ENCODE measurements at regions not wholly inside any gene's neighbourhood (a gene's known extent, or its start where the extent isn't known, plus 50 kb on each side); places are given as distances from the start of the nearest gene placed in this dataset.

DNA sequence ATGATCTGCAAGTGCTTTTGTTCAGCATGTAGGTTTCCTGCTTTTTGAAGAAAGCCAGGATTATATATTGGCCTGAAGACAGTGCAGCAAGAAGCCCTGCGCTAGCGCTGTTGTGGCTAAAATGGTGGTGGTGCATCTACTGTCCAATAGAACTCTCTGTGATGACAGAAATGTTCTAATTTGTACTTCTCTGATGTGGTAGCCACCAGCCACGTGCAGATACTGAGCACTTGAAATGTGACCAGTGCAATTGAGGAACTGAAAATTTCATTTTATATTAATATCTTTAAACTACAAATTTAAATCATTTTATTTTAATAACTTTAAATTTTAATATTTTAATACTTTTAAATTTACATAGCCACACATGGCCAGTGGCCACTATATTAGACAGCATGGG lies 73.0 kb upstream of the PAX6 start:
- Mint-ChIP-seq H3K36me3 (no peaks in the 10 kb centered on the region), H3K4me1 (ENCODE audit: low read depth in 2 of 2) (no peaks in the 10 kb centered on the region), H3K4me3 (no peak overlapping the region), H3K9me3 (no peaks in the 10 kb centered on the region), H3K27ac (no peak overlapping the region), H3K27me3 (peaks cover 14 to 37% of the 10 kb centered on the region in 2 donors)
- DNase-seq (ENCODE audit: low spot score) (no peak), ATAC-seq (no peak)

DNA sequence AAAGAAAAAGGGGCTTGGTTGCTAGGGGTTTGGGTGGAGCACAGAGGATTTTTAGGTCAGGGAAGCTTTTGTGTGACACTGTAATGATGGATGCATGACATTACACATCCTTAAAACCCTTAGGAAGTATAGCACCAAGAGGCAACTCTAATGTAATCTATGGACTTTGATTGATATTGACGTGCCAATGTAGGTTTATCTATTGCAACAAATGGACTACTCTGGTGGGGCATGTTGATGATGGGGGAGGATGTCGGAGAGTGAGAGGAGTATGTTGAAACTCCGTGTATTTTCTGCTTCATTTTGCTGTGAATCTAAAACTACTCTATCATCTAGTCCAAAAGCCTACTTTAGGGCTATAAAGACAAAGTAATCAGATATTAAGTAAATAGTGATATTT lies 72.3 kb upstream of the PAX6 start:
- no peaks in the 10 kb centered on the region for H3K9me3 Mint-ChIP-seq
- no peak overlapping the region for H3K27ac Mint-ChIP-seq
- H3K4me3 Mint-ChIP-seq = no peak overlapping the region
- no peaks in the 10 kb centered on the region for H3K36me3 Mint-ChIP-seq
- no peak for ATAC-seq
- no peaks in the 10 kb centered on the region for H3K4me1 Mint-ChIP-seq (ENCODE audit: low read depth in 2 of 2)
- H3K27me3 Mint-ChIP-seq = peaks cover 16 to 37% of the 10 kb centered on the region in 2 donors
- DNase-seq (ENCODE audit: low spot score) = no peak

DNA sequence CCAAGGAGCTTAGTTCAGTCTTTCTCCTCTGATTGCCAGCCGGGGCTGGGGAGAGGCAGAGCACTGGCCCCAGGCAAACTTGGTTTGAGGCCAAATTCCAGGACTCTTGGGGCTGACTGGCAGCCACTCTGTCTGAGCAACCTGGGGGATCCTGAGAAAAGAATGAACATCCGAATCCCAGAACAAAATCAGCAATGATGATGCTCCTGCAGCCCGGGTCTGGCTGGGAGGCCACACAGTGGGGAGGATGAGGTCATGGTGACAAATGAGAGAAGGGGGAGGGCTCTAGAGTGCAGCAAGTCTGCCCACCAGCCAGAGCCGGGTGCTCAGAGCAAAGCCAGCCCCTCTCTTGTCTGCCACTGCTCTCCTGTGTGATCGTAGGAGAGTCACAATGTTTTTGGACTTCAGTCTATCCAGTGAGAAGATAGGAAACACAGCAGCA lies 71.8 kb upstream of the PAX6 start:
- H3K9me3 Mint-ChIP-seq = no peaks in the 10 kb centered on the region
- H3K27me3 Mint-ChIP-seq = peaks cover 16 to 33% of the 10 kb centered on the region in 2 donors
- no peak for DNase-seq (ENCODE audit: low spot score)
- no peaks in the 10 kb centered on the region for H3K36me3 Mint-ChIP-seq
- ATAC-seq = peak in 1 of 2 donors; percentile 52
- H3K27ac Mint-ChIP-seq = no peak overlapping the region
- no peaks in the 10 kb centered on the region for H3K4me1 Mint-ChIP-seq (ENCODE audit: low read depth in 2 of 2)
- H3K4me3 Mint-ChIP-seq = no peak overlapping the region

DNA sequence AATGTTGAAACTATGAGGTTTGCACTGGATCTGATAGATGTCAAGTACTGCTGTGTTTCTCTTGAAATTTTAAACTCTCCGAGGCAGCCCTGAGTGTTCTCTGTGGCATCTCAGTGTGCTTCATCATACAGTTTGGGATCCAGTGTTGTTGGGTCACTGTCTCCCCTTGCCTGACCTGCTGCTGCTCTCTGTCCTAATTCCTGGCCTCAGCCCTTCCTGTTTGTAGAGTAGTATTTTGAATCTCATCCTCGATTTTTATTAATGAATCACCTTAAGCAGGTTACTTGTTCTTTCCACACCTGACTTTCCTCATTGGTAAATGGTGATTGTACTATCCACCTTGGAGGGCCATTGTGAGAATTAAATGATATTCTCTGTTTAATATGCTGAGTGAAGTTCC lies 70.7 kb upstream of the PAX6 start:
- no peaks in the 10 kb centered on the region for H3K4me1 Mint-ChIP-seq (ENCODE audit: low read depth in 2 of 2)
- DNase-seq (ENCODE audit: low spot score) (no peak), ATAC-seq (no peak)
- H3K4me3 Mint-ChIP-seq = no peak overlapping the region
- H3K27me3 Mint-ChIP-seq = peaks cover 14 to 30% of the 10 kb centered on the region in 2 donors
- no peaks in the 10 kb centered on the region for H3K9me3 Mint-ChIP-seq
- no peaks in the 10 kb centered on the region for H3K36me3 Mint-ChIP-seq
- H3K27ac Mint-ChIP-seq = no peak overlapping the region

DNA sequence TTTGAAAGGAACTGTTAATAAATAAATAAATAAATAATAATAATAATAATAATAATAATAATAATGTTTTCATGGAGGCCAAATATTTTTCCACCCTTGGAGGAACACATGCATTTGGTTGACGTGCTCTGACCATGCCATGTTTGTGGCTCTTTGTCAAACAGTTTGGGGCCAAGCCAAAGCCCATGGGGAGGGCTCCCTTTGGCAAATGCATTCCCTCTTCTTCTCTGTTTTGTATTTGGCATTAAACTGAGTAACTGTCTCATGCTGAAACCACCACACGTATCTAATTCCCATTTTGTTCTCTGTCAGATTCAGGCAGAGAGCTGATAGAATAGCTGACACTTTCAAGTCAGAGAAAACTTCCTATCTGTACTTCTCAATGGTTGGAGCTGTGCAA lies 68.6 kb upstream of the PAX6 start:
- Mint-ChIP-seq H3K27ac (no peak overlapping the region), H3K4me3 (no peak overlapping the region), H3K36me3 (no peaks in the 10 kb centered on the region), H3K4me1 (ENCODE audit: low read depth in 2 of 2) (no peaks in the 10 kb centered on the region), H3K9me3 (no peaks in the 10 kb centered on the region), H3K27me3 (peaks cover 18 to 44% of the 10 kb centered on the region in 2 donors)
- ATAC-seq = no peak
- no peak for DNase-seq (ENCODE audit: low spot score)

DNA sequence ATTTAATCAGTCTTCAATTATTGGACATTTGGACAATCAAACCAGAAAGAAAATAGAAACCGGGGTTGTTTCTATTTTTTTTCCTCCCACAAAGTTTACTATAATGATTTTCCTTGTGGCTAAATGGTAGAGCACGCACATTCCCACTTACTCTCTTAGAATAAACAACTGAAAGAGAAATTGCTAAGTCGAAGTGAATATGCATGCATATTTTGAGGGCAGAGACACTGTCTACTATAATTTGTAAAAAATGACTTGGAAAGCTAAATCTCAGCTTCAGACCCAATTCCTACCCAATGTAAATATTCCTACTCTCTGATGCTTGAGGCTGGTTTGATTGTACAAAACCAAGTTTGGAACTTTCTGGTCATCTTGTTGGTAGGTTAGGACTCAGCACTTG lies 66.7 kb upstream of the PAX6 start:
- no peak for DNase-seq (ENCODE audit: low spot score)

DNA sequence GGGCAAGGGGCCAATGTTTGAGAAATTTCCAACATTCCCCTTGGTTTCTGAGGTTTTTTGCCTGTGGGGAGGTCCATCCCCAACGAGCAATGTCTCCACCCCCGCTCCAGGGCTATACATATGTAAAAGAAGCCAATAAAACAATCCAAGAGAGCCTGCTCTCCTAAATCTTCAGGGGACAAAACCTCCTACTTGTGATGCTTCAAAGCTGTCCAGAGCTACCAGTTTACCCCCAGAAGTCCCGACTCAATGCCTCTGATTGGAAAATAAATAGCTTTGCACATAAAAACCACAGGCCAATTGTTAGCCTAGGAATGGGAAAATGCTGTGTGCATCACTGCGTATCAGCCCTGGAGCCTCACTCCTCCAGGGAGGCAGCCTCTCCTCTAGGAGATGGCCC lies 66.0 kb upstream of the PAX6 start:
- Mint-ChIP-seq H3K27ac (no peak overlapping the region), H3K4me1 (ENCODE audit: low read depth in 2 of 2) (no peaks in the 10 kb centered on the region), H3K36me3 (no peaks in the 10 kb centered on the region), H3K27me3 (peaks cover 28 to 41% of the 10 kb centered on the region in 2 donors), H3K4me3 (no peak overlapping the region), H3K9me3 (no peaks in the 10 kb centered on the region)
- ATAC-seq (no peak), DNase-seq (ENCODE audit: low spot score) (no peak)

More for the DNA sequence above, 66.7 kb upstream of the PAX6 start:
- H3K27me3 Mint-ChIP-seq = peaks cover 24 to 43% of the 10 kb centered on the region in 2 donors
- H3K27ac Mint-ChIP-seq = no peak overlapping the region
- no peak for ATAC-seq
- H3K4me1 Mint-ChIP-seq (ENCODE audit: low read depth in 2 of 2) = no peaks in the 10 kb centered on the region
- H3K9me3 Mint-ChIP-seq = no peaks in the 10 kb centered on the region
- no peaks in the 10 kb centered on the region for H3K36me3 Mint-ChIP-seq
- no peak overlapping the region for H3K4me3 Mint-ChIP-seq

DNA sequence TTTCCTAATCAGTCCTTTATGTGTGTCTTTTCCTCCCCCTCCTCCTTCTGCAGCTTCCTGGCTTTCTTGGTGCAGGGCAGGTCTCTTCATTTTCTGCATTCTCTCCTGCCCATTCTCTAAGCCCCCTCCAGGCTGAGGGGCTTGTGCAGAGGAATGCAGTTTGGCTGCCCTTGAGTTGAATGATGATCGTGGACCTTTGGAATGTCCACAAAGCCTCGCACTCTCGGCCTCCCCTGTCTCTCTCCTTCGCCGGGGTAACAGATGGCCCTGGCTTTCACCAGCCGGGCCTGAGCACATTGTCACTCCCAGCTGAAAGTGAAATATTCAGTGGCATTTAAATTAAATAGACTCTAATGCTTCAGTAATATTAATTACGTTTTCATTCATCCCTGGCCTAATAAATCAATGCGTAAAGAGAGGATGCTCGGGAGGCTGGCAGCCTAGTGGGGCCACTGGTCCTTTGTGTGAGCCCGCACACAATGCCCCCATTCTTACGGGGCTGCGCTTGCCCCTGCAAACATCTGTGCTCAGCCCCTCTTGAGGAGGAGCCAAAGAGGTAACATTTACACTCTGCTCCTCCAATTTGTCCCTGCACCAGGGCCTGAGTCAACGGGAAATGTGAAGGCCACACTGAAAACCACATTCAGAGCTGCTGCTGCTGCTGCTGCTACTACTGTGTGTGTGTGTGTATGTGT lies 64.9 kb upstream of the PAX6 start:
- DNase-seq (ENCODE audit: low spot score) (no peak), ATAC-seq (no peak)
- Mint-ChIP-seq H3K9me3 (no peaks in the 10 kb centered on the region), H3K27ac (no peak overlapping the region), H3K27me3 (peaks cover 22 to 32% of the 10 kb centered on the region in 2 donors), H3K36me3 (no peaks in the 10 kb centered on the region), H3K4me1 (ENCODE audit: low read depth in 2 of 2) (no peaks in the 10 kb centered on the region), H3K4me3 (no peak overlapping the region)

DNA sequence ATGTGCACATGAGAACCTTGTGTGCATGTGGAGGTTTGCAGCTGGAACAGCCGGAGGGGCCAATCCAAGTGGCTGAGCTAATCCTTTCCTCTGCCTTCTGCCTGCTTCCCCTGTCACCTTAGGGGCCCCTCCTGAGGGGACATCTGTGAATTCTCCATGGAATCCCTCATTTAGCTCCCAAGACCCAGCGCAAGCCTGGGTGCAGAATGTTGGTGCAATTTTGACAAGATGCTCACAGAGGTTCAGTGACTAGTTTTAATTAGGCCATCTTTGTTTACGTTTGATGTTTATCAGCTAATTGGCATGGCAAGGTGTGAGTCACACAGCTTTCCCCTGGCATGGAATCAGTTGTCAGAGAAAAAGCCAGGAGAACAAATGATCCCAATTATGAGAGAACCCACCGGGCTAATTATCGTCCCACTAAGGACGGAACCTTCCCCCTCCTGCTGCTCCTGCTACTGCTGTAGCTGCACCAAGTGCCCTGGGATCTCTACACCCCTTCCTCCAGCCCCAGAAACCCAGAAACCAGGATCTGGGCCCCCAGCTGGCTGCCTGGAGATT lies 63.6 kb upstream of the PAX6 start:
- H3K9me3 Mint-ChIP-seq = no peaks in the 10 kb centered on the region
- H3K4me3 Mint-ChIP-seq = no peak overlapping the region
- H3K27me3 Mint-ChIP-seq = peaks cover 23 to 32% of the 10 kb centered on the region in 2 donors
- no peaks in the 10 kb centered on the region for H3K4me1 Mint-ChIP-seq (ENCODE audit: low read depth in 2 of 2)
- no peaks in the 10 kb centered on the region for H3K36me3 Mint-ChIP-seq
- H3K27ac Mint-ChIP-seq = no peak overlapping the region
- DNase-seq (ENCODE audit: low spot score) (no peak), ATAC-seq (no peak)

DNA sequence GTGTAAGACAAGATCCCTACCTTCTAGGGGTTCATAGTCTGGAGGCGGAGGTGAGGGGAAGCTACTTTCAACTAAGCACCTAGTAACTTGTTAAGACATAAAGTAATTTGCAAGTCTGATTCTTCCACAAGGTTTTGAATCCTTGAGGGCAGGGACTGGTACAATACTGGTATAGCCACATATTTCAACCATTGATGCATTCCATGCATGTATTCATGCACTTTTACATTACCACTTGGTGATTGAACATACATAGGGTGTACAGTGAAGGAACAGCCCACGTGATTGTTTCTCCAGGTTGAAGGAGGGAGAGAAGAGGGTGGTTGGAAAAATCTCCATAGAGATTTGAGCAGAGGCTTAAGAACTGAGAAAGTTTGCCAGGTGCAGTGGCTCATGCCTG lies 62.0 kb upstream of the PAX6 start:
- no peak overlapping the region for H3K4me3 Mint-ChIP-seq
- no peaks in the 10 kb centered on the region for H3K36me3 Mint-ChIP-seq
- H3K27me3 Mint-ChIP-seq = peaks cover 28 to 41% of the 10 kb centered on the region in 2 donors
- H3K4me1 Mint-ChIP-seq (ENCODE audit: low read depth in 2 of 2) = no peaks in the 10 kb centered on the region
- no peaks in the 10 kb centered on the region for H3K9me3 Mint-ChIP-seq
- no peak for ATAC-seq
- no peak overlapping the region for H3K27ac Mint-ChIP-seq
- no peak for DNase-seq (ENCODE audit: low spot score)

DNA sequence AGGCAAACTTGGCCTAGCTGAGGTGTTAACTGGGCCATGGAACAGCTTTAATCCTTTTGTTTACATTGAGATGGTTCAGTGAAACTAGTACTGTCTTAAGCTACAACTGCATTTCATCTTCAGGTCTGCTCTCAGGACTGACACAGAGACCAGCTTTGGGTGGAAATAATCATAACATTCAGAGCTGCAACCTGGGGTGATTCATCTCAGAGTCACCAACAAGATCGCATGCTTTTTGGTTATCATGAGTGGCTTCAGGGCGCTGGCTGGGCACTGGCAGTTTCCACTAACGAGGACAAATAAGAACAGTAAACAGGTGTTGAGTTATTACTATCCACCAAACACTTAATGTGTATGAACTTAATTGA lies 60.9 kb upstream of the PAX6 start:
- Mint-ChIP-seq H3K27me3 (peaks cover 28 to 44% of the 10 kb centered on the region in 2 donors), H3K4me1 (ENCODE audit: low read depth in 2 of 2) (no peaks in the 10 kb centered on the region), H3K4me3 (no peak overlapping the region), H3K9me3 (no peaks in the 10 kb centered on the region), H3K27ac (no peak overlapping the region), H3K36me3 (no peaks in the 10 kb centered on the region)
- ATAC-seq = no peak
- DNase-seq (ENCODE audit: low spot score) = no peak

DNA sequence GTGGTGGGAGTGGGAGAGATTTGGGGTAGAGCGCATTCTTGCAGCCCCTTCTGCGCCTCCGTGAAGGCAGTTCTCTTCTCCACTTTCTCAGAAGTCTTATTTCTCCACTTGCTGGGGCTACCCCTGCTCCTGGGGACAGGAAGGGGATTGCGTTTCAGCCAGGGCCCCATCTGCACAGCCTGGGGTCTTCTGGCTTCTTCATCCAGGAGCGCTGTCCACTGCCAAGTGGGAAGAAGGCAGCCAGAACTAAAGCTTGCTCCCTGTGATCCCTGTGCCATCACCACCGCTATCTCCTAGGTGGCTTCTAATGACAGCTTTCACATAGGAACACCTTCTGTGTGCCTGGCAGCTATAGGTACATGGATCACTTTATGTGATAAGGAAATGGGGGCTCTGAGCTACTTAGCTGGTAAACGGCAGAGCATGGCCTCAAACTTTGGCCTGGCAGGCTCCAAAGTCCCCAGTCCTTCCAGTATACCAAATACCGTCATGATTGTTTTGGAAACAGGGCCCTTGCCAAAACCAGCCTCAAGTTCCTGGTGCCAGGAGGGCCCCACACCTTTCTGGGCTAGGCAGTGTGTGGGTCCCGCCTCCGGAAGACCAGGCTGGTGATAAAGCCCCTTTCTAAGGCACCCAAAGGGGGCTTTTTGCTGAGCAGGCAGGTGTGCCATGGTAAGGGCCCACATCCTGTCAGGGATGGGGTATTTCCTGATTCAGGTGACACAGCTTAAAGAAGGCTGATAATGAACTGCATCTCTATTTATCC lies 60.4 kb upstream of the PAX6 start:
- Mint-ChIP-seq H3K4me1 (ENCODE audit: low read depth in 2 of 2) (no peaks in the 10 kb centered on the region), H3K4me3 (no peak overlapping the region), H3K27me3 (peaks cover 31 to 44% of the 10 kb centered on the region in 2 donors), H3K36me3 (no peaks in the 10 kb centered on the region), H3K9me3 (no peaks in the 10 kb centered on the region), H3K27ac (no peak overlapping the region)
- no peak for ATAC-seq
- DNase-seq (ENCODE audit: low spot score) = no peak

DNA sequence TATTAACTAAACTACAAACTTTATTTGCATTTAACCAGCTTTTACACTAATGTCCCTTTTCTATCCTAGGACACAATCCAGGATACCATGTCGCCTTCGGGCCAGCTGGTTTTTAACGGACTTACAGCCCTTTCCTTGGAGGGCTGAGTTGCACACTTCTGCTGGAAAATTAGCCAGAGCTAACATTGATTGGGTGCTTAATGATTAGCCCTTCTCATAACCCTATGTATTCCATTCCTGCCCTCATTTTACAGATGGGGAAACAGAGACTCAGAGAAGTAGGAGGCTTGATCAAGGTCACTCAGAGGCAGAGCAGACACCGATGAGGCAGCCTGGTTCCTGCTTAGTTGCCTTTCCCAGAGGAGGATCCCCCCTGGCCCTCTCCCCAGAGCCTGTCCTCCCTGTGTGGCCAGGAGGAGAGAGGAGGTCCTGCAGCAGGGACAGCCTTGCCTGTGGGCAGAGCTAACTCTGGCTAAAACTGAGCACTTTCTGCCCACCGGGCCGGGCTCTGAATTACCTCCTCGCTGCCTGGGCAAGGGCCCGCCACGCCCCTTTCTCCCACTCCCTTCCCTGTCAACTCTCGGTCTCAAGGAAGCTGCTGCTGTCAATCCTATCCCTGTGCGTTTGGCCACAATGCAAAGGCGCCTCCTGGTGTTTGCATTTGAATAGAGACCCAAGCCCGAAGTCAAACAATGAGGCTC lies 59.6 kb upstream of the PAX6 start:
- ATAC-seq (peak in 1 of 2 donors; percentile 27), DNase-seq (ENCODE audit: low spot score) (no peak)
- Mint-ChIP-seq H3K27me3 (peaks cover 29 to 42% of the 10 kb centered on the region in 2 donors), H3K9me3 (no peaks in the 10 kb centered on the region), H3K4me1 (ENCODE audit: low read depth in 2 of 2) (no peaks in the 10 kb centered on the region), H3K4me3 (no peak overlapping the region), H3K27ac (no peak overlapping the region), H3K36me3 (no peaks in the 10 kb centered on the region)

DNA sequence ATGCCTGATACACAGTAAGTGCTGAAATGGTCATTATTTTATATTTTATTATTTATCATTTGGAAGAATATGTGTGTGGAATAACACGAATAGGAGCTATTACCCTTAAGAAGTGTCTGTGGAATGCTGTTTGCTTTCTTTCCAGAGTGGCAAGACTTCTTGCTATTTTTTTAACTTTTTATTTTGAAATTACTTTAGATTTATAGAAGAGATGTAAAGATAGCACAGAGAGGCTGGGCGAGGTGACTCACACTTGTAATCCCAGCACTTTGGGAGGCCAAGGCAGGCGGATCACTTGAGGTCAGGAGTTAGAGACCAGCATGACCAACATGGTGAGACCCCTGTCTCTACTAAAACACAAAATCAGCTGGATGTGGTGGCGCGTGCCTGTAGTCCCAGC lies 58.9 kb upstream of the PAX6 start:
- Mint-ChIP-seq H3K27me3 (peaks cover 31 to 45% of the 10 kb centered on the region in 2 donors), H3K9me3 (no peaks in the 10 kb centered on the region), H3K4me3 (no peak overlapping the region), H3K36me3 (no peaks in the 10 kb centered on the region), H3K4me1 (ENCODE audit: low read depth in 2 of 2) (no peaks in the 10 kb centered on the region), H3K27ac (no peak overlapping the region)
- ATAC-seq (no peak), DNase-seq (ENCODE audit: low spot score) (no peak)

Data from natural killer cell treated with Interleukin-12 subunit alpha and Interleukin-12 subunit beta and Interleukin-15 and Interleukin-18, amount 100 ng/mL, for 72 hours (primary cell).